HG02884 (cell line): ENCODE measurements at regions not wholly inside any gene's neighbourhood (a gene's known extent, or its start where the extent isn't known, plus 50 kb on each side); places are given as distances from the start of the nearest gene placed in this dataset.
"Not testable (repeated sequence)": the region's sequence is repeated elsewhere in the genome, so short reads cannot be mapped to it uniquely, and the experiment has no call there.

ENCODE experiments used
- ATAC-seq: cut with Tn5 transposase; IDR thresholded peaks from one replicate; pipeline ENCODE4 v1.9.1; 2021; ENCODE audit warnings: mild to moderate bottlenecking, moderate library complexity; ENCODE audit not compliant: unreplicated experiment

DNA sequence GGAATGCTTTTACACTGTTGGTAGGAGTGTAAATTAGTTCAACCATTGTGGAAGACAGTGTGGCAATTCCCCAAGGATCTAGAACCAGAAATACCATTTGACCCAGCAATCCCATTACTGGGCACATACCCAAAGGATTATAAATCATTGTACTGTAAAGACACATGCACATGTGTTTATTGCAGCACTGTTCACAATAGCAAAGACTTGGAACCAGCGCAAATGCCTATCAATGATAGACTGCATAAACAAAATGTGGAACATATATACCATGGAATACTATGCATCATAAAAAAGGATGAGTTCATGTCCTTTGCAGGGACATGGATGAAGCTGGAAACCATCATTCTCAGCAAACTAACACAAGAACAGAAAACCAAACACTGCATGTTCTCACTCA, 174.8 kb upstream of the KRR1 start:
- not testable (repeated sequence) for ATAC-seq

DNA sequence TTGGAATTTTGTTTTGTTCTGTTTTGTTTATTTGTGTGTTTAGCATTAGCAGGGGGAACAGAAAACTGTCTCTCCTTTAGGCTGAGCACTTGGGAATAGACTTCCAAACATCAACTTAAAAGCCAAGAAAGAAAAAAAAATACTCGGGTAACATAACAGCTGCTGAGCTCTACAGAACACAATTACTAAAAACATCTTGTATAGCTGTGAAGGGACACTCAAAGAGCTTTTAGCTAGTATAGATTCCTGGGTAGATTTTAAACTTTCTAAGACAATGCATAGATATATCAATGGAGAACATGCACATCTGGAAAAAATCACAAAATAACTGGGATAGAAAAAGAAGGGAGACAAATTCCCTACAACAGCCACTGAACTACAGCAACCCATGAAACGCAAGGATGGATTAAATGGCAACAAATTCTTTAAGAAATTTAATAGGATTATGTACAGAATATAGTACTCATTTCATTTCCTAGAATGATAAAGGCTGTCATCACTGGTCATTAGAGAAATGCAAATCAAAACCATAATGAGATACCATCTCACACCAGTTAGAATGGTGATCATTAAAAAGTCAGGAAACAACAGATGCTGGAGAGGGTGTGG, 174.3 kb upstream of the KRR1 start:
- no peak for ATAC-seq

DNA sequence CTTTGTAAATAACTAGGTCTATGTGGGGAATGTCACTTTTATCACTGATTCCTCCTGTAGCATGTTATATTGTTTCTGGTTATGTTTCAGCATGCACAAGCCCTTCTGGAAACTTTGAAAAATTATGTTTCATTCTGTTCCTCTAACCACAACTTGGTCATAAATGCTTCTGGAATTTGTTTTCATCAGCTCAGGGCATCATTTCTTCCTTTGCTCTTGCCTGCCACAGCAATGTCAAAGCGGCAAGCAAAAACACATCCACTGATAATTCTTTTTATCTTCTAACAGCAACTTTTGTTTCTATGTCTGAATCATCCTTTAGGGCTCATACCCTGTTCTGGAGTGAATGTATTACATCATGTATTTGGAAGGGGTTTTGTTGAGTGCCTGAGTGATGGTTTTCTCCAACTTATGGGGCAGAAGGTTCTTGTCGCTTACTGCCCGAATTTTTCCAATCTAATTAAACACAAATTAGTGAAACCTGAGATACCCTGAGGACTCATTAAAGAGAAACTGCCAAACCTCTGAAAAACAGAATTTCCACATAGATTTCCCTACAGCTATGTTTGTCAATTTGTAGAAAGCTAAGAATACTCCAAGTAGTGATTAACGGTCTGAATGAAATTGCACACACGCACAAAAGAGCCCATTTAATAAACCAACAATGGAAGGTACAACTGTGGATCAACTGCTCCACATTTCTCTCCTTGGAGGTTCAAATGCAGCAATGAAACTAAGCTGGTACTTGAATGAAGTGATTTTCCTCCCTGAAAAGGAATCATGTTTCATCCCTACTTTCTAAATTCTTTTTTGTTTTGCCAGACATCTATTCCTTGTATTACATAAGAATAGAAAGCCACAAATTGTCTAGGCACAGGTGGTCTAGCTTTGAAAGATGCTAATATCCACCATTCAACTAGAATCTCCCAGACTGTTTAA, 173.5 kb upstream of the KRR1 start:
- ATAC-seq = no peak

DNA sequence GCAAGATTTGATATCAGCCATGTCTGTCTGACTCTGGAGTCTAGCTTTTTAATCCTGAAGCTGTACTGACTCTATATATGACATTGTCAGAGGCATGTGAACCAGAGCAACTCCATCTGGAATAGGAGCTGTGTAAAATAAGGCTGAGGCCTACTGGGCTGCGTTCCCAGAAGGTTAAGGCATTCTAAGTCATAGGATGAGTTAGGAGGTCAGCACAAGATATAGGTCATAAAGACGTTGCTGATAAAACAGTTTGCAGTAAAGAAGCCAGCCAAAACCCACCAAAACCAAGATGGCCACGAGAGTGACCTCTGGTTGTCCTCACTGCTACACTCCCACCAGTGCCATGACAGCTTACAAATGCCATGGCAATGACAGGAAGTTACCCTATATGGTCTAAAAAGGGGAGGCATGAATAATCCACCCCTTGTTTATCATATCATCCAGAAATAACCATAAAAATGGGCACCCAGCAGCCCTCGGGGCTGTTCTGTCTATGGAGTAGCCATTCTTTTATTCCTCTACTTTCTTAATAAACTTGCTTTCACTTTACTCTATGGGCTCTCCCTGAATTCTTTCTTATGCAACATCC, 172.7 kb upstream of the KRR1 start:
- ATAC-seq = not testable (repeated sequence)

DNA sequence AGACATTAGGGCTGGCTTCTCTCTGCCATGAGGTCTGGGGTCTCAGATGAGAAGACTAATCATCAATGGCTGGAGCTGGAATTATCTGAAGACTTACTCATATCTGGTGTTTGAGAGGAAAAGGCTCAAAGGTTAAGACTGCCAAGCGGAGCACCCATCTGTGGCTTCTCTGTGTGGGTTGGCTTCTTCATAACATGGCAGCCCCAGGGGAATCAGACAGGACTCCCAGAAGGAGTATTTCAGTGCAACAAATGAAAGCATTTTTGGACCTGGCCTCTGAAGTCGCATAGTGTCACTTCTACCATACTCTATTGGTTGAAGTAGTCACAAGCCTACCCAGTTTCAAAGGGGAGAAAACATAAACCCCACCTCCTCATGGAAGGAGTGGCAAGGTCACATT, 171.8 kb upstream of the KRR1 start:
- ATAC-seq = no peak

DNA sequence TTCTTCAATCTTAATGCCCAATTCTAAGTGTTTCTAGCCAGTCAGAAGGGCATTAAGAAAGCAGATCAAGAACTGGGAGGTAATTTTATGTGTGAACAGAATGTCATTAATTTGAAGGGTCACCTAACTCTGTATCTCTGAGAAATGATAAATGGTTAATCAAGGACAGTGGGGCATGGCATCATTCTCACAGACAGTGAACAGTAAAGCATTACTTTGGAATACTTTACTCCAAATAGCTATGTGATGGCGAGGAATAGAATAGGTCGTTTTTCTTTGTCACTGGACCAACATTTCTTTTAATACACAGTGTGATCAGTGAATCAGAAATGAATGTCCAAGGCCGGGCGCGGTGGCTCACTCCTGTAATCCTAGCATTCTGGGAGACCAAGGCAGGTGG, 166.1 kb upstream of the KRR1 start:
- no peak for ATAC-seq

DNA sequence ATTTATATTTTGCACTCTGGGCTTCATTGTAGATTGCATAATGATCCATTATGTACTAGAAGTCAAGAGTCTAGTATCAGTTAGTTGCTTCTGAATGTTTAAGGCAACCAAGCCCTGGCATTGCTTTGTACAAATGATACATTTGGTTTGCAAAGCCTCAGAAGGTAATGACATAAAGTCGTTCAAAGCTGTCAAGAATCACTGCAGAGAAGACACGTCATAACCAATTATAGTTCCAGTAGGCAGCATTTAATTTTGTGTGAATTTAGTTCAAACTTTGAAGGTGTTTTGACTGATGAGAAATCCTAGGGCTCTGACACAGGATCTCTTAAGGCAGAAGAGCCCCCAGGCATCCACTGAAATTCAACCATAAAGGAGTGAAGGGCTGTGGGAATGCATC, 163.0 kb upstream of the KRR1 start:
- no peak for ATAC-seq

DNA sequence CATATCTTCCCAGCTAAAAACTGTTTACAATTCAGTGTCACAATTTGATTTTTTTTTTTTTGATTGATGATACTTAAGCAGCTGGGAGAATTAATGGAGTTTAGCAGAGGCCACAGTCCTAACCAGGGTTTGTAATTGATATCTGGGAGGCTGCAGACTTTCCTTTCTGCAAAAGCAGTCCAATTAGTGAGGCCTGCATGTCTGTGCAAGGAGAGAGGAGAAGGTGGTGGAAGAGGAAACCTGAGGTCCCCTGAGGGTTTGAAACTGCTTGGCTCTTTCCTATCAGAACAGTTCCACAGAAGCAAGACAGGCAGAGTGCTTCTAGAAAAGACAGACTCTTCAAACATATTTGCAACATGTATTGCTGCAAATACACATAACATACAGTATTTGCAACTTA, 160.8 kb upstream of the KRR1 start:
- ATAC-seq = no peak

DNA sequence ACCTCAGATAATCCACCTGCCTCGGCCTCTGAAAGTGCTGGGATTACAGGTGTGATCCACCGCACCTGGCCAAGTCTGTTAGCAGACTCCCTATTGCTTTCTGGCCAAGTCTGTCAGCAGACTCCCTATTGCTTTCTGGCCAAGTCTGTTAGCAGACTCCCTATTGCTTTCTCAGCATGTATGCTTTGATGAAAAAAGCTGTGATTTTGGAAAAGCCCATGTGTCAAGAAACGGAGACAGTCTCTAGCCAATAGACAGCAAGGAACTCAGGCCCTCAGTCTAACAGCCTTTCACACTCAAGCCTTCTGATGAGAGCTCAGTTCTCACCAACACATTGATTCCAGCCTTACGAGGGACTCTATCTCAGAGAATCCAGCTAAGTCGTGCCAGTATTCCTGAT, 158.8 kb upstream of the KRR1 start:
- ATAC-seq = no peak

DNA sequence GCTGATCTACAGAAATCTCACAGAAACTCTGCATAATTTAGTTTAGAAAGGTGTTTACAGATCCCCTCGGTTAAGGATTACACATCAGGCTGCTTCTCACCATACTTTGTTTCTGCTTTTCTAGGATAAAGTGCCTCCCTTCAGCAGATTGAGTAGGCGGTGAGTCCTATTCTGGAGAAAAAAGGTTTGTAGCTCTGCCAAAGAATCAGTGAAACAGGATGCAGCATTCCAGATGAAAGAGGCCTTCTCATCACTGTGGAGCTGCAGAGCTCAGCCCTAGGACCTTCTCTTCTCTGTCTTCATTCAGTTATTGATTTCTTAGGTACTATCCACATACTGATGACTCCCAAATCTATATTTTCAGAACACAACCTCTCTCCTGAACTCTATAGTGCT, 155.5 kb upstream of the KRR1 start:
- no peak for ATAC-seq

DNA sequence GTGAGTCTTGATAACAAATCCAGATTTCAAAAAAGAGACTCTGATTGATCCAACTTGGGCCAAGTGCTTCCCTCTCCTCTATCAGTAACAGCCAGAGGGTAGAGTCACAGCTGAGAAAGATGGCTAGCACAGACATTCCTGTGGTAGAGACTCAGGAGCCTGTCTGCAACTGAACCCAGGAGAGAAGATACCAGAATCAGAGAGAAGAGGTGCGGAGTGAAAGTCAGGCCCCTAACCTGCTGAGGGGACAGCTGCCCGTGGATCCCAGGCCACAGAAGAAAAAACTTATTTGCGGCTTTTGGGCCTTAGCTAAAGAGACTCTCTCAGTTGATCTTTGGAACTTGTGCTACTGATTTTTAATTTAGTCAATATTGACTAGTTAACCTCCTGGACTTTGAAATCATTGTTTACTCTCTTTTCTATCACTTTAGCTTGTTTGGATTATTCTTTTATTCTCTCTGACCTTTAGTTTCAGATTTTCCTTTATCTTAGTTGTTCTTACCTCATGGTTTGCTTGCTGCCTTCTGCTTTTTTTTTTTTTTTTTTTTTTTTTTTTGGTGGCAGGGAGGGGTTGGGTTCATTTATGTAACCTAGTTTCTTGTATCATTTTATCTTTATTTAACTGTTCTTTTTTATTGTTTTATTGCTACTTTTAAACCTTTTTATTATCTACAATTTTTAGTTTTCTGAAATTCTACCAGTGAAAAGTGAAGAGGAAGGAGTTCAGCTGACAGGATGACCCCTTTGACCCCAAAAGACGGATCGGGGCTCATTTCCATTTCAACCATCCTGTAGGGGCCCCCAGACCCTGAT, 154.9 kb upstream of the KRR1 start:
- ATAC-seq = no peak

DNA sequence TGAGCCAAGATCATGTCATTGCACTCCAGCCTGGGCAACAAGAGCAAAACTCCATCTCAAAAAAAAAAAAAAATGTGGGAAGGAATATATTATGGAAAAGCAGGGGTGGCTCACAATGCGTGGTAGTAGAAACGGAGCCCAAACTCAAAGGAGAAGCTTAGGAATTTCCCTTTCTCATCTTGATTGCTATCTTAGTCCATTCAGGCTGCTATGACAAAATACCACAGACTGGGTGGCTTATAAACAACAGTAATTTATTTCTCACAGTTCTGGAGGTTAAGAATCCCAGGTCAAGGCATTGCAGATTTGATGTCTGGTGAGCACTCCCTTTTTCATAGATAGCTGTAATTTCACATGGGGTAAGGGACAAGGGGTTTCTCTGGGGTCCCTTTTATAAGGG, 153.8 kb upstream of the KRR1 start:
- ATAC-seq = no peak

DNA sequence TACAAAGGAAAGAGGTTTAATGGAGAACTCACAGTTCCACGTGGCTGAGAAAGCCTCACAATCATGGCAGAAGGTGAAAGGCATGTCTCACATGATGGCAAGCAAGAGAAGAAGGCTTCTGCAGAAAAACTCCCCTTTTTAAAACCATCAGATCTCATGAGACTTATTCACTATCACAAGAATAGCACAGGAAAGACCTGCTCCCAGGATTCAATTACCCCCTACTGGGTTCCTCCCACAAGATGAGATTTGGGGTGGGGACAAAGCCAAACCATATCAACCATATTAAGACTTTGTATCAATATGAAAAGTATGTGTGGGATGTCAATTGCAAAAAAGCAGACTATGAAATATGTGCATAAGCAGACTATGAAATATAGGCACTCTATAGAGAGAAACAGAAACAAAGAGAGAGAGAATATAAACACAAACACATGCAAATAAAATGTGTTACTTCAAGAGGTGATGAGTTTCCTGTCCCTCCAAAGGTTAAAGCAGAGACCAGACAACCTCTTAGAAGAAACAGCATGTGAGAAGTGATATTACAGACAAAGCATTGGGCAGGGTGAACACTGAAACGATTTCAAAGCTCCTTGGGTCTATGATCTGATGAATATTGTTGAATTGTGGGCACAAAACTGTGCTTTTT, 151.2 kb upstream of the KRR1 start:
- no peak for ATAC-seq

DNA sequence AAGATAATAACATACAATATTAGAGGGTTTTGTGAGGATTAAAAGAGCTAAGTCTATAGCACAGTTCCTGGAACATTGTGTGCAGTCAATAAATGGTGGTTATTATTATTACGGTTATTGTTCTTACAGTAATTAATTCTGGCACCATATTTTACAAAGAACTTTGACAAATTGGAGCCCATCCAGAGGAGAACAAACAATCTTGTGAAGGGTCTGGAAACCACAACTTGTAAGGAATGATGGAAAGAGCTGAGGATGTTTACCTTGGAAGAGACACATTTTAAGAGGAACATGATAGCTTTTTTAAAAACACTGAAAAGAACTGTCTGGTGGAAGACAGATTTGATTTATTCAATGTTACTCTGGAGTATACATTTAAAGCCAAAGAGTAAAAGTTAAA, 150.5 kb upstream of the KRR1 start:
- ATAC-seq = no peak

DNA sequence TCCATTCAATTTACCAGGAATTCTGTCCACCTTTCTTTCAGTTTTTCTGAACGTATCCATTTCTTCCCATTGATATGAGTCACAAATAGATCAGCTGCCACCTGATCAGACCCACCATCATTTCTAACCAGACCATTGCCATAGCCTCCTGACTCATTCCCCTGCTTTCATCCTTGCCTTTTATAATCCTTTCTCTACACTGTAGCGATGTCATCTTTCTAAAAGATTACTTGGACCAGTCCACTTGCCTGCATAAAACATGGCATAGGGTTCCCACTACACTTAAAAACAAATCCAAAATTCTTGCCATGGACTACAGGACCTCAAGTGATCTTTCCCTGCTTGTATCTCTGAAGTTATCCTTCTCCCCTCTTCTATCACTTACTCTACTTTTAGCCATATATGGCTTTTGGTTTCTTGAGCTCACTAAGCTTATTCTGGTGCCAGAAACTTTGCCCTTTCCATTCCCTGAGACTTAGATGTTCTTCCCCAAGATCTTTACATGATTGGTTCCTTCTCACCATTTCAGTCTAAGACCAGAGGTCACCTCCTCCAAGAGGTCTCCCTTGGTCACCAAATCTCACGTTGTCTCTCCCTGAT, 149.5 kb upstream of the KRR1 start:
- ATAC-seq = no peak

DNA sequence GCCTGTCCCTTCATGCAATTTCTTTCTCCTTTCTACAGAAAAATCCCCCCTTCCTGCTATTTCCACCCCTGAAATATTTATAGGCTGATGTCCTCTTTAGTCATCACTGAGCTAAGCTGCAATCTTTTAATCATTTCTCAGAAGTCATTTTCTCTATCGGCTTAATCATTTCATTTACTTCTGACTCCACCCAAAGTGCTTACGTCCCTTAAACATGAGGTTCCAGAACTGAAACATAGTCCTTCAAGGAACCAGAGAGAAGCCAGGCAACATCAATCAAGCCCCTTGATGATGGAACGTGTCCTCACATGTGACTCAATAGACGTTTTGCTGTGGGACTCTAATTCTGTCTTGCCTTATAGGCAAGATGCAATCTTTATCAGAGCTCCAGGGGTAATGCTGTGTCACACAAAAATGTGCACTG, 148.7 kb upstream of the KRR1 start:
- no peak for ATAC-seq

DNA sequence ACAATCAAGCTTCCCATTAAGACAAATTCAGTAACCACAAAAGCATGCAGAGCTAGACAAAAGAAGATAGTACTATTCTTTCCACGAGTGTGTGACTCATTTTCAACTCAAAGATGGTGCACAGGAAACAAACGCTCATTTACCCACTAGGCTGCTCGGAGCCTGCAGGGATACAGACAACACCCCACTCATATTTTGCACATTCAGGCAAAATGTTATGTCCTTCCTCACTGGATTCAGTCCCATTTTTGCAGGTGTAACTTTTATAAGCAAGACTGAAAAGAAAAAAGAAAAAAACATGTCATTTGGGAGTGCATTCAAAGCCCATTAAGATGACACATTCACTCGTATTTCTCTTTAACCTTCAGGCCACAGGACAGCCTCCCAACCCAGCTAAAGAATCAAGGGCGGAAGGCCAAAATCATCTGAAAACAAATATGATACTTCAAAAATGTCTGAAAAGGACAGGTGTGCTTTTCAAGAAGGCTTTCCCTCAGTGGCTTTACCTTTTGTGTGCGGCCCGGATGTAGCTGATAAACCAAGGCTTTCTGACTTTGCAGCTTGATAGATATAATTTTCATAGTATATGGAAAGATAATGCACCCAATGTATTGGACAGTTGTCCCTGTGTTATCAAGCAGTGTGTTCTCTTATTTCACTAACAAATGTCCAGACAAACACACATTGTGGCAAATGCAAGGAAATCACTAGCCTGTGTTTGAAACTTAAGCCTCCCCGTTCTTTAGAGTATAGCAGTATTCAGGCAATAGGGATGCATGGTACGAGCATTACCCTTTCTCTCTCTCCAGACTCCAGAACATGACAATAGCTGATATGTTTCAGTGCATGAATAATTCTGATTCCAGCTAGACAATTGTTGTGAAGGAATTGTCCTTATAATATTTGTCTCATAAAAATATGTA, 147.8 kb upstream of the KRR1 start:
- ATAC-seq = no peak

DNA sequence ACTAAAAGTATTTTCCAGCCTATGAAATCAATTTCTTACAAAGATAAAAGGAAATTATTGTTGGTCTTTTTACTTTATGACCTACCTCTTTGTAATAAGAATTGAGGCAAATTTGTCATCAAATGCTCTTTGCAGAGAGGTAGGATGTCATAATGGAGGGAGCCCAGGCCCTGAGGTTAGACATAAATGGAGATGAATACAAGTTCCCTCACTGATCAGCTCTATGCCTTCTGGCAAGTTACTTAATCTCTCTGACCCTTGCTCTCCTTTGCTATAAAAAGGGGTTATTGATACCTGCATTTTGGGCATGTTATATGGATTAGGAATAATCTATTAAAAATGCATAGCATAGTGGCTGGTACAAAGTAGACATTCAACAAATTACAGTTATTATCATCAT, 146.9 kb upstream of the KRR1 start:
- ATAC-seq = no peak

DNA sequence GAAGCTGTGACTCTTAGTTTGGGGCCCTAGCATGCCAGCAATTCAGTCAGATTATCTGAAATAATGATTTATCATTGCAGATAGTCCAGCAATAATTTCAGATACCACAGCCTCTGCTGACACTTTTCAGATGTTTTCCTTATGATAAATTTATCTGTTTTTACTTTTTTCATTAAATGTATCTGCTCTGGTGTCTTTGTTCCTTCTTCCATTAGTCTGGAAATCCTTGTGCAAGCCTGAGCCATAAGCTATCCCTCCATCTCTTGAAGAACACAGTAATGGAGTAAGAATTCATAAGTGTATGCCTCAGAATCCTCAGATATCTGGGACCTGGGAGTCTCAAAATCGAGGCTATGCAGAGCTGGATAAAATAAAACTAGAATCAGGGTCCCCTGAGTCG, 146.4 kb upstream of the KRR1 start:
- ATAC-seq = no peak
